Stimulated activated CD4-positive, alpha-beta T cell treated with anti-CD3 and anti-CD28 coated beads, Interleukin-2, amount 100 ng/mL, for 4 hours (primary cell): ENCODE measurements at regions not wholly inside any gene's neighbourhood (a gene's known extent, or its start where the extent isn't known, plus 50 kb on each side); places are given as distances from the start of the nearest gene placed in this dataset.
"Not testable (repeated sequence)": the region's sequence is repeated elsewhere in the genome, so short reads cannot be mapped to it uniquely, and the experiment has no call there.

Experiments used
- DNase-seq: peaks from one replicate; pipeline ENCODE4 v3.0.0-alpha.2; 2020; ENCODE audit warnings: low read depth

DNA sequence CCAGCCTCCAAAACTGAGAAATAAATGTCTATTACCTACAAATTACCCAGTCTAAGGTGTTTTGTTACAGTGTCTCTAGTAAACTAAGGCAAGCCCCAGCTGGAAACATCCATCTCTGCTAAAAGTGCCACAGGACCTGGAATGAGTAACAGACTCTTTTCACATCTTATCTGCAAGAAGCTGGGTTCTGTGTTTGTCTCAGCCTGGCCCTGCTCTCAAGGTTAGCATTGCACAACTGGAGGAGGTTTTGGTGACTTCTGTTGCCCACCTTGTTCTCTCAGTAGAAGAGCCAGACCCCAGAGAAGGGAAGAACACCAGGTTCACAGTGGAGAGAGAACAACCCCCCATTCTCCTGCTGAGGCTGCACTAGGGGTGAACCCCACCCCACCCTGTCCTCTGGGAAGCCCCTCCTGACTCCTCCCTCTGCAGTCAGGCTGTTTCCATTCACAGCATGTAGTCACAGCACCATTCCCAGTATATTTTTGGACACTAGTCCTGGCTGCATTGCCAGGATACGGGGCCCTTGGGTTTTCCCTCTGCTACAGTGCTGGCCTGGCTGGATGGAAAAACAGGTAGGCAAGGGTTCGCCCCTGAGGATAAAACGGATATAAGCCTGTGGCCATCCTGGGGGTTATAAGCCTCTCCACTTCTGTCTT lies 280.0 kb downstream of the BCL2L11 start:
- not testable (repeated sequence) for DNase-seq

DNA sequence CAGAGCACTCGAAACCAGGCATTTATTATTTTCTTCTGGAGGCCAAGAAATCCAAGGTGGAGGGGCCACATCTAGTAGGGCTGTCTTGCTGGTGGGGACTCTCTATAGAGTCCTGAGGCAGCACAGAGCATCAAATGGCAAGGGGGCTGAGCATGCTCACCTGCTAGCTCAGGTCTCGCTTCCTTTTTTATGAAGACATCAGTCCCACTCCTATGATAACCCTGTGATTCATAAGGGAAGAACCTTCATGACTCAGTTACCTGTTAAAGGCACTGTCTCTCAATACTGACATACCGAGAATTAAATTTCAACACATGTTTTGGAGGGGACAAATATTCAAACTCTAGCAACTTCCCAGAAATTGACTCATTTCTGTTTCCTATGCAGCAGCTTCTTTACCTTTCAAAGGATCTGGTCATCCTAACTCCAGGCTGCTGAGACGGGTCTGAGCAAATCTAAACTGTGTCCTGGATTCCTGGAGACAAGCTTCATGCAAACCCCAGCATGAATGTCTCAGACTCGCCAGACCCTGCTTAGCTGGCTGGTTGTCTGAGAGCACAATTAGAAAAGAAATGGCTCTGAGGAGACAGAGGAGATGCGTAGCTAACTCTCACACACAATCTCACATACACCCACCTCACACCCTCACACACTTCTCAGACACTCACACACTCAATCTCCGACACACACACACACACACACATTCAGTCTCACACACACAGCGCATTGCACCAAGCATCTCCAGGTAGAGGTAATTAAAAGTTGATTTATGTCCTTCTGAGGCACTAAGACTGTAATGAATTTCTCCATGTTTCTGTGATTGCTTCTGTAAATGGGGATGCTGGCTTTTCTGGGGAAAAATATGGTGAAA lies 280.8 kb downstream of the BCL2L11 start:
- DNase-seq = not testable (repeated sequence)

DNA sequence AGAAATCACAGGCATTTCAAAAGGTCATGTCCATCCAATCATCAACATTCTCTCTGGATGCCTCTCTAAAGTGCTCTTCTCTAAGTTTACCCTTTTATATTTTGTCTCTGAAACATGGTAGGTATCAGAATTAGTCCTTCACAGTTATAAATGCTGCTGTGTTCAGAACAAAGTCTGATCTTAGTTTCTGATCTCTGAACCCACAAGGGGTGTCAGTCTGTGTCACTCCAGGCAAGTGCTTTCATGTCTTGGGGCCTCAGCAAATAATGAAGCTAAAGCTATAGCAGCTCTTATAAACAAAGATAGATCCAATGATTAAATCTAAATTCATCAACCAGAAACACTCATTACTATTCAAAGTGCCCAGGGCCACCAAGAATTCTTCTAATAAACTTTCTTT lies 281.7 kb downstream of the BCL2L11 start:
- DNase-seq = not testable (repeated sequence)

DNA sequence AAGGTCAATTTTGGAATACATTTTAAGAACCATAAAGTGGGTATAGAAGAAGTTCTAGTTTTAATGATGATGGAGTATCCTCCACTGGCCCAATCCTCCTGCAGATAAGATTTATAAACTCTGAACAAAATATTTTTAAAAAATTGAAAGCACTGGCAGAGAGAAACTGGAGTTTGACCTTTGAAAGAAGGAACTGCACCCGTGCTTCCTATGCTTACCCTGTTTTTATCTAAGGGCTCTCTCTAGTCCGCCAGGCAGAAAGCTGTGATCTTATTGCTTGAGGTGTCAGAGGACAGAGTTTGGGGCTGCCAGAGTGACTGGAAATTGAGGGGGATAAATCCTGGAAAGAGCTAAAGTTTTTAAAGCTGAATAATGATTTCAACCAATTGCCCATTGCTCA lies 282.6 kb downstream of the BCL2L11 start:
- not testable (repeated sequence) for DNase-seq

DNA sequence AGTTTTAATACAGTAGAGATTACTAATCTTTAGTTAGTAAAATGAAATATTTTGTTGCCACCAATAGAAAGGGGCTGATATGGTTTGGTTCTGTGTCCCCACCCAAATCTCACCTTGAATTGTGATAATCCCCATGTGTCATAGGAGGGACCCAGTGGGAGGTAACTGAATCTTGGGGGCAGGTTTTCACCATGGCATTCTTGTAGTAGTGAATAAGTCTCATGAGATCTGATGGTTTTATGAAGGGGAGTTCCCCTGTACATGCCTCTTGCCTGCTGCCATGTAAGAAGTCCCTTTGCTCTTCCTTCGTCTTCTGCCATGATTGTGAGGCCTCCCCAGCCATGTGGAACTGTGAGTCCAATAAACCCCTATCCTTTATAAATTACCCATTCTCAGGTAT lies 285.9 kb downstream of the BCL2L11 start:
- DNase-seq = not testable (repeated sequence)

DNA sequence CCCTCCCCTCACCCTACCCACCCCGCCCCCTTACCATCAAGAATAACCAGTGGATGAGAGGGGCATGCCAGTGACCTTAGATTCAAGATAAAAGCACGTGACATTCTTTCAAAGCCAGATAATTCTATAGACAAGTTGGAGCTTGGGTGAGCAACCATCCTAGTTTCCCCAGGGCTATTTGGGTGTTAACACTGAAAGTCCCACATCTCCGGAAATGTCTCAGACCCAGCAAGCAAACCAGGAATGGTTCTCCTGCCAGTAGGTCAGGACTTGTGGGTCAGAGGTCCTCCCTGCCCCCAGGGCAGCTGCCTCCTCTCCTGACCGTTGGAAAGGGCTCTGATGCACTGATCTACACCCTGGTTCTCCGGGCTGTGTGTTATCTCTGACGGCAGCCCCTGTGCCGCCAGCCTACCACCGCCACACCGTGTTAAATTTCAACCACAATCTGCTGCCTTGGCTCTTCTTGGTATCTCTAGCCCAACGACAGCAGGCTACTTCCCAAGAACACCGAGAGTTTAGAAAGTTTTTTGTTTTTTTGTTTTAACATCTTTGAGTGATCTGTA lies 287.0 kb downstream of the BCL2L11 start:
- not testable (repeated sequence) for DNase-seq

DNA sequence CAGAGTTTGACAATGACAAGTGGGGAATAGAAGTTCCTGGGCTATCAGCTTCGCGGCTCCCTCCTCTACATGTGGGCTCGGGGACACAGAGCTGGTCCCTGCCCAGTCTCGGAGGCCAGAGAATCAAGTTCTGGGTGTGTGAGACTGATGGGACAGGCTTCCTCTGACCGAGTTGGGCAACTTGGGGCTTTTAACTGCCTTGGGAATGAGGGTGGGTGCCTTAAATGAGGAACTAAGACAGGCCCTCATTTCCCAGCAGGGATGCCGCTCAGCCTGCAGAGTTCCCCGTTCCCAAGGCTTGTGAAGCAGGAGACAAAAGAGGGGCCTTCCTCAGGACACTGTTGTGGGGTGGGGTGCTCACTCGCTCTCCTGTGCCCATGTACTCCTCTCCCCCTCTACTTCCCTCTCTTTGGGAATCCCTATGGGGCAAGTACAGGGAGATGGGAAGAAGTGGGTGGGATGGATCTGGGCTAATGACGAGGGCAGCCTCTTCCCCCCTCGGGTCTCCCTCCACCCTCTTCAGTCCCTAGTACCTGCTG lies 290.2 kb downstream of the BCL2L11 start:
- DNase-seq = not testable (repeated sequence)

DNA sequence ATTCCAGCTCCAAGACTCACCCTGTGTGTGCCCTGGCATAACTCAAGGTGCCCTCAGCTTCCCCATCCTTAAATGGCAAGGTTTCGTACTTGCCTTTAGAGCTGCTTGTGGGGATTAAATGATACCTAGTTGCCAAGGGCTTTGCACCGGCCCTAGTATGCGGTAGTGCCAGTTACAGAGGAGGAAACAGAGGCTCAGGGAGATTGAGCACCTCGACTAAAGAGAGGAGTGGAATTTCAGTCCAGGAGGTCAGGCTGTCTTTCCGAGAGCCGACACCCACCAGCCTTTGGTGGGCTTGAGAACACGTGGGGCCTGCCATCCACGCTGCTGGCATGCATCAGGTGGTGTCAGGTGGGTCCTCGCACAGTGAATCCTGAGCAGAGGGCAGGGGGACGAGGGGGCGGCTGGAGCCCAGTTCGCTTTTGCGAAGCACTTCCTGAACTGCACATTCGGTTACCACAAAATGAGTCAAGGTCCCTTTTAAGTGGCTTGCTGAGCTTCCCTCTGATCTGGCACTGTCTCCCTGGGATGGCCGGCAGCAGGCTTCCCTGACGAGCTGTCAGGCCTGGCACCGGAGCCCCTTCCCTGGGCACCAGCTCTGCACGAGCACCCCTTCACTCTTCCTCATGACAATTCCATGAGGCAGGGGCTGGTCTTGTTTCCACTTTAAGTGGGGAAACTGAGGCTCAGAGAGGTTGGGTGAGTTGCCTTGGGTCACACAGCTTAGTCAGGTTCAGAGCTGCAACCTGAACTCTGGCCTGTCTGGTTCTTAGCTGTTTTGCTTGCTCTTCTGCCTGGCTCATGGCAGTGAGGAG lies 291.4 kb downstream of the BCL2L11 start:
- not testable (repeated sequence) for DNase-seq

DNA sequence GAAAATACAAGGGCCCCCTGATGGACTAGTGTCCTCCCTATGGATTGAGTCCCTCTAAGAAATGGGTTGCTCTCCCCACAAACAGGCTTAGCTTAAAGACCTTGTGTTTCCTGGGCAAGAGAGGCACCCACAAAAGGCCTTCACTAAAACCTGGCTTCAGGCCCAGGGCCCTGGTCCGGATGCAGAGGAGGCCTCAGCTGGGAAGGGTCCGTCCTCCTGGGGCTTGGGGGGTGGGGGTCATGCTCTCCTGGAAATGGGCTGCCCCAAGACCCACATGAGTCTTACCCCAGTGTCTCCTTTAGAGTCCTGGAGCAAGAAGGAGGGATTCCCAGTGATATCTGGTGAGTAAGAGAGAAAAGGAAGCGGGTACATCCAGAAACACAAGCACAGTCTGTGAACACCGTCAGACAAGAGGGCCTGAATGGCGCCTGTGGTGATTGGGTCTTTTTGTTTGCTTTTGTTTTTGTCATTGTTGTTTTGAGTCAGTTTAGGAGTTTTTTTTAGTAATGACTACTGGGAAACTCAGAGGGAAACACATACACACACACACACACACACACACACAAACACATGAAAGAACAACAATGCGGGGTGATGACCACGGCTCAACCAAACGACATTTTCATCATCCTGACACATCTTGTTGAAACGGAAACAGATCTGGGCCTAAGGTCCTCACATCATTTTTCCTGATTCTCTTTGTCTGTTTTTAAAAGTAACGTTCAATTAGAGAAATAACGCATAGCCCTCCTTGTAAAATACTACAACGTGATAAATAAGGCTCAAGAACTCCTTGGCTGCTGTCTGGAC lies 292.3 kb downstream of the BCL2L11 start:
- DNase-seq = not testable (repeated sequence)

DNA sequence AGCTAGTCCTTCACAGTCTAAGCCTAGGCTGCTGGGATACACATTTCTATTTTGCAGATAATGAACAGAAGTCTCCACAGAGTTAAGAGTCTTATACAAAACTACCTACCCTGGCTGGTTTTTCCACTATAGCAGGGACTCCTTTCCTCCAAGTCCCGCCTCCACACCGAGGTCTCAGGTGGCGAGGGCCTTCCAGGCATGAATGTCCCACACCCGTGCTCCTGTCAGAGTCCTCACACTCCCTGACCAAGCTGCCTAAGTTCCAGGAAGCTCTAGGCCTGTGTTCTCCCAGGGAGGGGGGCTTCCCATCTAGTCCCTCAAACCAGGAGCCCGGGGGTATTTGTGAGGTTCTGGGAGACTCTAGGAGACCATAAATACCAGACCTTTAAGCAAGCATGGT lies 293.2 kb downstream of the BCL2L11 start:
- DNase-seq = not testable (repeated sequence)

DNA sequence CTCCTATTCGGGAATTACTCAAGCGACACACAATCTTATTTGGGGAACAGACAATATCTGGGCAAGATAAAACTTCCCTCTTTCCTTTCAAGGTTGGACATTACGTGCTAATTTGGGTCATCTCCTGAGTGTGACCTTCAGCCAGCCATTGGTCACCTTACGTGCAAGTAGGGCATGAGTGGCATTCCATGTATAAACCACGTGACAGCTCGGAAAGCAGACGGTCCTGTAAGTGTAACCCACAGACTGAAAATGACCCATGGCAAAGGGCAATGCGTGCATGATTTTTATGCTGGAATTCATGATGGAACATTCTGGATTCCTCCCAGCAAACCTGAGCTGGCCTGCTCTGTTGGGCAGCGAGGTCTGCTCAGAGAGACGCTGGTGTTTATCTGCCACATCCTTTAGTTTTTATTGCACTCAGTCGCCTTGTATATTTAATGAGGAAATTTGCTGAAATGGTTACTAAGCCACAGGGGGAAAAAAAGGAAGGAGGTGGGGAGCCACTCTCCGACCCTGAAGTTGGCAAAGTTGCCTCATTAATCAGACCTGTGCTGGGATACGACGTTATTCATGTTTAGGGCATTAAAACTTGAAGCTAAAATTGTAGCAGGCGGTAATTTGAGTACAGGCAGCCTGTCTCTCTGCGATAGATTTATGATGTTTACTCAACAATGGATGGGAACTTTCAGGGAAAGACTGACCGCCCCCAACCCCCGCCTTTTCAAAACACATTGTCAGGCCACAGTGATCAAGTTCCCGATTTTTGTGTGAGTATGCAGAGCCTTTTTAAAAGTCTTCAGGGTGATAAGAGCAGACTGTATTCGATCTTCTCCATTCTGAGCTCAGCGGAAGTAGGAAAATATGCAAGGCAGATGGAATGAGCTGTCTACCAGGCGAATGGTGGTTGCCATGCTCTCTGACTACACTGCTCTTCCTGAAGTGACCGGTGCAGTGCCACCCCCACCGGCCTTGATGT lies 295.3 kb downstream of the BCL2L11 start:
- not testable (repeated sequence) for DNase-seq

DNA sequence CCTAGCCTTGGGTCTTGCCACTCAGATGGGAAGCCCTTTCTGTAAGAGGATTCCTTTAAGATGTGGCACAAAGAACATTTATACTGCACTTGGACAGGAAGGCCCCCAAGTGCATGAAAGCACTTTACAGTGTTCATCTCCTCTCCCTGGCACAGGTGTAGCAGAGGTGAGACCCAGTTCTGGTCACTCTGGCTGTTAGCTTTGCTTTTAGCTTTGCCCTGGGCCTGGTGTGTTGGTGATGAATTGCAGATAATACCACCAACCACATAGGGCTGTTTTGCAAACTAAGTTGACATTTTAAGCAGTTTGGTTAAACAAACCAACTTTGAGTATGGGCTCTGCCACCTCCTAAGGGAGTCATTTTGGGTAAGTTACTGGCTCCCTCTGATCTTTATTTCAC lies 296.3 kb downstream of the BCL2L11 start:
- DNase-seq = not testable (repeated sequence)

DNA sequence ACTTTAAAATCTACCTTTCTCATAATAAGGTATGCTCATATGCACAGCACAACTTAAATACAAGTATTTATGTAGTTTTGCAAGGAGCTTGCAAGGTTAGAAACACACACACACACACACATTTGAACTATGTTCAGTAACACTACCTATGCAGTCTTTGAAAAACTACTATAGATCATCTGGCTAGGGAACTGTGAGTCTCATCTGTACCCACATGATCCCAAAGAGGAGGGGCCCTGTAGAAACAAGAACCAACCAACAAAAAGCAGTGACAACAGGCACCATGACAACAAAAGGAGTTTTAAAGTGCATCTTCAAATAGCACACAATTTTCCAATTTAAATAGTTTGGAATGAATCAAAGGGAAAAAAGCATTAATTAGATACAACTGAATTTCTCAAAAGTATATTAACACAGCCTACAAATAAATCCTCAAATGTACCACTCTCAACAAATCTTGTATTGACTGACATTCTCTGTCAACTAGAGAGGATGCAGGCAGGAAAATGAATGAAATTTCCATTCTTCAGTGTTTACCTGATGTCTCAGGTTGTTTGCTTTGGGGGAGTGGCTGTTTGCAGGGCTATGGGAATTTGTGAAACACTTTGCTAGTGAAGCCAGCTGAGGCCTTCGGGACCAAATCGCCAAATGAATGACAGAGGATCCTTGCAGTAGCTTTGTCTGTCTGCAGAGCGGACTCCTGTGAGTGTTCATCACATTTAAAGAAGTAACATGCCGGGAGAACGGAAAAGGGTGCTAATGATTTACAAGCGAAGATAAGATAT lies 297.6 kb downstream of the BCL2L11 start:
- not testable (repeated sequence) for DNase-seq

DNA sequence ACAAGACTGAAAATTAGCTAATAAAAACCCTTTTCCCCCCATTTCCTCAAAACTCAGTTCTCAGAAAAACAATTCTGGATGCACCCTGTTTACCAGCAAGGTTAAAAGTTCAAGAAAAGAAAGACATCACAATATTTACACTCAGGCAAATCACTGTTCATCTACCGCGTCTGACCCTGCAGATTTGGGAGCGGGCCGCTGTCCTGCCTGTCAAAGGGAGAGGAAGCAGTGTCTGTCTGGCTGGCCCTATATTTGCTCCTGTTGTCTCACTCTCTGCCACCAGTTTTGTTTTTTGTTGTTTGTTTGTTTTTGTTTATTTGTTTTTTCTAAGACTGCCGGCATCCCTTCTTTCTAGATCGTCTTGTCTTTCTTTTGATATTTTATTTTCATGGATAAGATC lies 299.4 kb downstream of the BCL2L11 start:
- not testable (repeated sequence) for DNase-seq

DNA sequence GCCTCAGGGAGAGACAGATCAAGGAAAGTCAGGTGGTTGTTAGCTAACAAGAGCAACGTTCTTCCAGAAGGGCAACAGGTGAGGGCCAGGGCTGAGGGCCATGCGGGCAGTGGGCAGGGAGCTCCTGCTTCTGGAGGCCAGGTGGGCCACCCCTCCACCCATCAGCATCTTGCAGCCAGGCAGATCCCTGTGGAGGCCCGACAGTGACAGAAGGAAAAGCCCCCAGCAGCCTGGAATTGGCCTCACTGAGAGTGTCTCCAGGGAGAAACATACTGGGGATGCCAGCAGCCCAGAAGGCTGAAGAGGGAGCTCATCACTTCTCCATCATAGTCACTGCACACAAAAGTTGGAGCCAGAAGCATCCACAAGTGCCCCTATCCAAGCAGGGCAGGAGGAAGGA lies 300.1 kb downstream of the BCL2L11 start:
- not testable (repeated sequence) for DNase-seq

DNA sequence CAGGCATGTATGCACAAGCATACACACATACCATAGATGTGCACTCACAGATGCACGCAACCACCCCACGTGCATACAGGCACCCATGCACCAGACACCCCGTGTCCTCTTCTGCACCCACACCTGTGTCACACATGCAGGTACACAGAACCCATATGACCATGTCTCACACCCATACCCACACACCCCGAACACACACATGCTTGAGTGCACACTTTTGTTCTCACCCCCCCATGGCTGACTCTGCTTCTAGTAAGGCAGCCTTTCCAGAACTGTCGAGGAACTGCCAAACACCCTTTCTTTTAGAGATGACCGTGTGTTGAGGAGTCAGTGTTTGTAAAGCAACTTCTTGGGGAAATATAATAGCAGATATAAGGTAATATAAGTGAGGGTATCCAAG lies 301.2 kb downstream of the BCL2L11 start:
- not testable (repeated sequence) for DNase-seq

DNA sequence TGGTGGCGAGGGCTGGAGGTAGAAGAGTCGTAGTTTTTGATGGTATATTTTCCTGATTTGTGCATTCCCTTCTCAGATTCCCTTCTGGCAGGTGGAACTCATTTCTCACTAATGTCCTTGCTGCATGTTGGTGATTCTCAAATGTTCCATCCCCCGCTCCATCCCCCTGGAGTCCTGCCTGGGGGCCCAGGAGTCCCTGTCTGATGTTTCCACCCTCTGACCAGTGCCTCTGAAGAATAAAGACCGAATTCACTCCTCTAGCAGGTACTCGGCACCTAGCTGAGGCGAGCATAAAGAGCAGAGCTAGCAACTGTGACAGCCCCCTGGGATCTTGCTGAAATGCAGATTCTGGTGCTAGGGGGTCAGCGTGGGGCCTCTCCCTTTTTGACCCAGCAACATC lies 301.8 kb downstream of the BCL2L11 start:
- not testable (repeated sequence) for DNase-seq

DNA sequence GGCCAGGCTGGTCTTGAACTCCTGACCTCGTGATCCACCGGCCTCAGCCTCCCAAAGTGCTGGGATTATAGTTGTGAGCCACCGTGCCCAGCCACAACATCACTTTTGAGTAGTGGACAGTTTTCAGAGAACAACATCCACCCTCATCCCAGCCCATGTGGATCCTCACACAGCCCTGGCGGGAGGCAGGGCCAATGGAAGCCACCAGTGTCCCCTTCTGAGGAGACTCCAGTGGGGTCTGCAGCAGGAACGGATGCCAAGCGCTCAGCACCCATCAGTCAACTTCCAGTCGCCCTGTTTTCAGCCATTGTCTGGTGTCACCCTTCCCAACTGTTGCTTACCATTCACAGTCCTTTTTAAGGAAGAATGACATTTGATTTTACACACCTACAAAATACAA lies 302.5 kb downstream of the BCL2L11 start:
- not testable (repeated sequence) for DNase-seq

DNA sequence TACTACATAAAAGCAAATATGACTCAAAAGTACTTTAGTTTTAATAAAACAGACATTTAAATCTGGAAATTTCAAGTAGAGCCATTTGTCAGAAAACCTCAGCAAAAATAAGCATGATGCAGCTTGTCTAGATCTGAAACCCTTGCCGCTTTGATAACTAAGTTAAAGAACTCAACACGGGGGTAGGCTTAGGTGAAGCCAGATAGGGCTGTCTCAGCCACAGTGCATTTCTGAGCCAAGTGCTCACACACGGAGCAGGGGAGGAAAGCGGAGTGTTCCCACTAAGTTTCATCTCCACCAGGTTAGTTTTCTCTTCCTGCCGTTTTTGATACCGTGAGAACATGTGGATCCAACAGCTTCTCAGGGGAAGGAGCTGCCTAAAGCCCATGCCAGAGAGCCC lies 303.5 kb downstream of the BCL2L11 start:
- DNase-seq = not testable (repeated sequence)
